SK-N-MC (cell line): ENCODE measurements at regions not wholly inside any gene's neighbourhood (a gene's known extent, or its start where the extent isn't known, plus 50 kb on each side); places are given as distances from the start of the nearest gene placed in this dataset.

Experiments used
- EZH2 ChIP-seq: fragments of 200-600 bp; sonication (generic); IDR thresholded peaks from one replicate; pipeline ENCODE4 v1.6.1; 2017; ENCODE audit warnings: antibody characterized with exemption
- FOXP2 ChIP-seq: optimal IDR thresholded peaks from 2 replicates; pipeline ENCODE3; 2011; ENCODE audit warnings: mild to moderate bottlenecking, moderate library complexity; ENCODE audit not compliant: insufficient read depth; ENCODE audit errors: extremely low read length, control extremely low read depth
- POLR2AphosphoS5 ChIP-seq: IDR thresholded peaks from 2 replicates; pipeline ENCODE4 v1.6.1; 2012; ENCODE audit warnings: mild to moderate bottlenecking, low read depth, low read length, borderline replicate concordance

DNA sequence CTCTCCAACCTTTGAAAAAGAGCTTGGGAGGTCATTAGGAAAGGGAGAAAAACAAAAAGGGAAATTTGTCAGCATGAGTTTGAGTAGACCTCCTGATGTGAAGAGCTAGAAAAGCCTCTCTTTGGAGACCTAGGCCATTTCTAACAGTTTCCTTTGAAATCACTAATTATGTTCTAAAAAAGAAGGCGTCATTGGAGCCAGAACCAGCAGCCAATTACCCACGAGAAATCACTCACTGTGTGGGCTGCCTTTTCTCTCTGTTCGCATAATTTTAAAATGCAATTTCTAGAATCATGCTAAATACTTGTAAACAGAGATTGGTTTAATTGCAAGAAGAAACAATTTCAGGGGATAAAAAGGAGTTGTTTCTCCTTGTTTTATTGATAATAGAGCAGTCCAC lies 246.3 kb upstream of the GATB start:
- no peak for TF ChIP-seq EZH2
- no peak for TF ChIP-seq POLR2AphosphoS5
- no peak for TF ChIP-seq FOXP2
